ENCODE measurements at regions not wholly inside any gene's neighbourhood (a gene's known extent, or its start where the extent isn't known, plus 50 kb on each side); places are given as distances from the start of the nearest gene placed in this dataset.

DNA sequence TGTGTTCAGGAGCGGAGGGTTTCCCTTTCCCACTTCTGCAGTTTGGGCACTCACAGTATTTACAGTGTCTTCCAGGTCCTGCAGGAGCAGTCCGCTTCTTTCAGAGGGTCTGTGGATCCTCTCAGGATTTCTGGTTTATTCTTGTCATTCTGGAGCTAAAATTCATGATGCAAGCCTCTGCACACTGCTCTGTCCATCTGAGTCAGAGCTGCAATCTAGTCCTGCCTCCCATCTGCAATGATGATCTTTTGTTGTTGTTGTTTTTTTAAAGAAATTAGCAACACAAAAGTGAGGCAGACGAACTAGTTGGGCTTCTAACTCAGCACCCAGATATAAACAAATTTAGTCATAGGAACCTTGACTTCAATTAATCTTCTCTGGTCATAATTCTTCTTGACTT lies 86.5 kb downstream of the DLEU7 start:
- TF ChIP-seq EP300 (IDR thresholded peaks at IDR 0.05), result no peak
- TF ChIP-seq, protein P1, sequence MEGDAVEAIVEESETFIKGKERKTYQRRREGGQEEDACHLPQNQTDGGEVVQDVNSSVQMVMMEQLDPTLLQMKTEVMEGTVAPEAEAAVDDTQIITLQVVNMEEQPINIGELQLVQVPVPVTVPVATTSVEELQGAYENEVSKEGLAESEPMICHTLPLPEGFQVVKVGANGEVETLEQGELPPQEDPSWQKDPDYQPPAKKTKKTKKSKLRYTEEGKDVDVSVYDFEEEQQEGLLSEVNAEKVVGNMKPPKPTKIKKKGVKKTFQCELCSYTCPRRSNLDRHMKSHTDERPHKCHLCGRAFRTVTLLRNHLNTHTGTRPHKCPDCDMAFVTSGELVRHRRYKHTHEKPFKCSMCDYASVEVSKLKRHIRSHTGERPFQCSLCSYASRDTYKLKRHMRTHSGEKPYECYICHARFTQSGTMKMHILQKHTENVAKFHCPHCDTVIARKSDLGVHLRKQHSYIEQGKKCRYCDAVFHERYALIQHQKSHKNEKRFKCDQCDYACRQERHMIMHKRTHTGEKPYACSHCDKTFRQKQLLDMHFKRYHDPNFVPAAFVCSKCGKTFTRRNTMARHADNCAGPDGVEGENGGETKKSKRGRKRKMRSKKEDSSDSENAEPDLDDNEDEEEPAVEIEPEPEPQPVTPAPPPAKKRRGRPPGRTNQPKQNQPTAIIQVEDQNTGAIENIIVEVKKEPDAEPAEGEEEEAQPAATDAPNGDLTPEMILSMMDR (IDR thresholded peaks at IDR 0.05), result no peak
